ENCODE measurements at regions not wholly inside any gene's neighbourhood (a gene's known extent, or its start where the extent isn't known, plus 50 kb on each side); places are given as distances from the start of the nearest gene placed in this dataset.
"Not testable (repeated sequence)": the region's sequence is repeated elsewhere in the genome, so short reads cannot be mapped to it uniquely, and the experiment has no call there.

DNA sequence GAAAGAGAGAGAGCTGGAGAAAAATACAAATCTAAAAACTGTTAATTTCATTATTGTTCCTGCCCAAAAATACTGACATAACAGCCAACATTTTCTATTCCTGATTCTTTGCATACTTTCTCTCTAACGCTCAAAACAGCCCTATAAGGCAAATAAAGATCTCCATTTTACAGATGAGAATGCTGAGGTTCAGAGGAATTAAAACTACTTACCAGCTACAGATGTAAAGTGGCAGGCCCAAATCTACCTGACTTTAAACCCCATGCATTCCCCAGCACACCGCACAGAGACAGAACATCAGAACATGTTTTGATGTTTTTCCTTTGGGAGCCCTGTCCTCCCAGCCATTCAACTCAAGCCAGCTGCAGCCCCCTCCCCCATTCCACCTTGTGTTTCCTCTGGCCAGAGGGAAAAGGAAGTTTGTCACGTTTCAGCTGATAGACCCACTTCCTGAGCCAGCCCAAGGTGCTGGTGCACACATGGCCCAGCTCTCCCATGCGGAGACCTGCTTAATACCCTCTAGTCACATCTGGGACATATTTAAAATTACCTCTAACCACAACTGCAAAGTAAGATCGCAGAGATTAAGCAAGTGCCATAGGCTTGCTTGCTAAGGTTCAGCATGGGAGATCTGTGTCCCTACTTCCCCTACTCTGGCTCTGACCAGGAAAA lies 133.1 kb upstream of the NFIA start:
- H3K9me3 ChIP-seq (ENCODE audit: control insufficient read depth, low read length) = no peaks in the 10 kb centered on the region
- no peak overlapping the region for H3K4me3 ChIP-seq (ENCODE audit: low read length)
- no peak overlapping the region for H3K27ac ChIP-seq (ENCODE audit: low read length)
- DNase-seq (no peak), ATAC-seq (no peak)
- H3K27me3 ChIP-seq (ENCODE audit: control insufficient read depth, insufficient read depth) = no peaks in the 10 kb centered on the region
- peaks cover 3% of the 10 kb centered on the region for H3K4me1 ChIP-seq (ENCODE audit: control insufficient read depth, insufficient read depth, low read length)
- intact Hi-C loops (cut with DNase I) = no loop called here
- 58% methylated on average over 5 of the region's 5 CpGs for WGBS

DNA sequence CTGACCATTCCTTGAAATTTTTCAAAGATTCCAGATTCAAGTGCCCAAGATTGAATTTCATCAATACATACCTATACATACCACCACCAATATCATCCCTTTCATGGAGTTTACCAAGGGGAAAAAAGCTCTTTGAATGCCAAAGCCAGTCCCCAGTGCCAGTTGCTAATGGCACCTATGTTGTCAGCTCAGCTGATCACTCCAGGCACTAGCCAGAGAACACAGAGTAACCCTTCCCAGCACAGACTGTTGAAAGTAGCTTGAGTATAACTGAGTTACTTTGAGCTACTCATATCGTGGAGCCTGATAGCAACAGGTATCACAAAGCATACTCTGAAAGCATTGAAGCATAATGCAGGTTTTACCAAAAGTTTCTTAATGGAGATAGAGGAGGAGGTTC lies 133.9 kb upstream of the NFIA start:
- no peak overlapping the region for H3K27ac ChIP-seq (ENCODE audit: low read length)
- WGBS = 56% methylated on average over 1 of the region's 1 CpG
- no peaks in the 10 kb centered on the region for H3K27me3 ChIP-seq (ENCODE audit: control insufficient read depth, insufficient read depth)
- no peaks in the 10 kb centered on the region for H3K9me3 ChIP-seq (ENCODE audit: control insufficient read depth, low read length)
- no peak overlapping the region for H3K4me3 ChIP-seq (ENCODE audit: low read length)
- DNase-seq (no peak), ATAC-seq (peak; percentile 76 to 77)
- intact Hi-C loops (cut with DNase I) = no loop called here
- peaks cover 3% of the 10 kb centered on the region for H3K4me1 ChIP-seq (ENCODE audit: control insufficient read depth, insufficient read depth, low read length)

DNA sequence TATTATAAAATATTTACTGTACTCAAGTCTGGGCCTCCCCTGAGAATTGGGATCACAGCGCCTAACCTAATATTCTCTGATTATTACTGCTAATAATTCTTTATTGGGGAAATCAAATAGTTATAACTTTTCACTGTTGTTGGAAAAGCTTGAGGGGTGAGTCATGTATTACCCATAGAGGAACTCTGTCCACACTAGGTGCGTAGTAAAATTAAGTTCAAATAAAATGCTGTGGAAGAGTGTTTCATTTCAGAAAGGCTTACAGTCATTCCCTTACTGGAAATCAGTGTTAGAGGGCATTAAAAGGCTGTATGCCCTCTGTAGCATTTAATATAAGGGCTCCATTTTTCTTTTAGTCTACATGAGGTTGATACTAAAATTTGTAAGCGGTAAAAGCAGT lies 135.0 kb upstream of the NFIA start:
- intact Hi-C loops (cut with DNase I) = no loop called here
- WGBS = 98% methylated on average over 3 of the region's 3 CpGs

GRCh38 chr1:60942896-60943638 lies 139.3 kb upstream of the NFIA start:
- intact Hi-C loops (cut with DNase I) = no loop called here
- Histone ChIP-seq H3K27me3 (ENCODE audit: control insufficient read depth, insufficient read depth) (no peaks in the 10 kb centered on the region), H3K4me1 (ENCODE audit: control insufficient read depth, insufficient read depth, low read length) (no peaks in the 10 kb centered on the region), H3K27ac (ENCODE audit: low read length) (peak overlapping the region; percentile 68), H3K9me3 (ENCODE audit: control insufficient read depth, low read length) (no peaks in the 10 kb centered on the region), H3K4me3 (ENCODE audit: low read length) (no peak overlapping the region)
- no peak for DNase-seq
- ATAC-seq = peak; percentile 72
- 58% methylated on average over 8 of the region's 8 CpGs for WGBS

More for the DNA sequence above, 135.0 kb upstream of the NFIA start:
- Histone ChIP-seq H3K27ac (ENCODE audit: low read length) (no peak overlapping the region), H3K4me3 (ENCODE audit: low read length) (no peak overlapping the region), H3K27me3 (ENCODE audit: control insufficient read depth, insufficient read depth) (no peaks in the 10 kb centered on the region), H3K4me1 (ENCODE audit: control insufficient read depth, insufficient read depth, low read length) (peaks cover 3% of the 10 kb centered on the region), H3K9me3 (ENCODE audit: control insufficient read depth, low read length) (no peaks in the 10 kb centered on the region)
- no peak for ATAC-seq
- DNase-seq = no peak

DNA sequence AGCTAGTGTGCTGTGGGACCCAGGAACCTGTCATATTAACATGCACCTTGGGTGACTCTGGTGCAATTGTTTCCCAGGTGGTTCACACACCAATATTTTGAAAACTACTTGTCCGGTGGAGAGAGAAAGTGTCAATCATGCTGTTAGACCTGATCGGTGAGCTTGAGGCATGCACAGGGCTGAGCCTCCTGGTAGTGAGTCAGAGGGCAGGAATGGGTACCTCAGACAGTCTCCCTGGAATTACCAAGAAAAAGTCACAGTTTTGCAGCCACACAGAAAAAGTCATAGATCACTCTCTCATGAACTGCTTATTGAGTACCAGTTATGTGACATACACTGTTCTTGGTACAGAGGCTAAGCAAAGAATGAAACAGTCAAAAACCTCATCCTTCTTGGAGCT lies 140.1 kb upstream of the NFIA start:
- WGBS = 94% methylated on average over 2 of the region's 2 CpGs
- H3K27ac ChIP-seq (ENCODE audit: low read length) = no peak overlapping the region
- no peak for ATAC-seq
- no peak overlapping the region for H3K4me3 ChIP-seq (ENCODE audit: low read length)
- no peak for DNase-seq
- H3K4me1 ChIP-seq (ENCODE audit: control insufficient read depth, insufficient read depth, low read length) = no peaks in the 10 kb centered on the region
- intact Hi-C loops (cut with DNase I) = no loop called here
- H3K9me3 ChIP-seq (ENCODE audit: control insufficient read depth, low read length) = no peaks in the 10 kb centered on the region
- H3K27me3 ChIP-seq (ENCODE audit: control insufficient read depth, insufficient read depth) = no peaks in the 10 kb centered on the region

DNA sequence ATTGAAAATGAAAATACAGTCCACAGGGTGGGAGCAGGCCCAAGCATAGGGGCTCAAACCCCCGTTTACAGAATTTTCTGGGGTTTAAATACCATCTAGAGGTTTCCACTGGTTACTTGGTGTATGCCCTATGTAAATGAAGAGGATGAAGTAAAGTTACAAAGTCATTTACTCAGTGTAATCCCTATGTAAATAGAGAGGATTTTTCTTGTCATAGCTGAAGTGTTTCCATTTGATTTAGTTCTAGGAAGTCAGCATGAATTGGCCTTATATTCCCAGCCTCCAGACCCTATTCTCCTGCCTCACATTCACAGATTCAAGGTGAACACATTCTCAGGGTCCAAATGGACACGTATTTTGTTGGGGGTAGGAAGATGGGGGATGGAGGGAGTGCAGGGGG lies 141.7 kb upstream of the NFIA start:
- H3K27me3 ChIP-seq (ENCODE audit: control insufficient read depth, insufficient read depth); H3K9me3 ChIP-seq (ENCODE audit: control insufficient read depth, low read length); DNase-seq; H3K4me1 ChIP-seq (ENCODE audit: control insufficient read depth, insufficient read depth, low read length); H3K27ac ChIP-seq (ENCODE audit: low read length); intact Hi-C loops (cut with DNase I); ATAC-seq; H3K4me3 ChIP-seq (ENCODE audit: low read length): not testable (repeated sequence)
- WGBS = 79% methylated on average over 2 of the region's 2 CpGs

DNA sequence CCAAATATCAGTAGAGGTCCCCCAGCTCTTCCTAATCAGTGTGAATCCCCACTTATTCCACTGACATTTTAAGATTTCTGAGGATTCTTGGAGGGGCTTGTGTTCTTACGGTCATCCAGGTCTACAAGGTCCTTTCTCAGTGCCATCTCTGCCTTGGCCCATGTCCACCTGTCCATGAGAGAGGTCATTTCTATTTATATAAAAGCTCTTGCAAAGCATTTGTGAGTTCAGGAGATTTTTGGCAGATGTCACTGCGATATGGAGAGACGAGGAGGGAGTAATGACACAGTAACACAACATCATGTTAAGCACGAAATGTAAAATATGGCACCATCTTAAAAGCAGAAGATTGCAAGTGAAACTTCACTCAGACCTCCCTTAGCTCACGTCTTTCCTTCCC lies 144.6 kb upstream of the NFIA start:
- Histone ChIP-seq H3K4me1 (ENCODE audit: control insufficient read depth, insufficient read depth, low read length) (no peaks in the 10 kb centered on the region), H3K4me3 (ENCODE audit: low read length) (no peak overlapping the region), H3K9me3 (ENCODE audit: control insufficient read depth, low read length) (no peaks in the 10 kb centered on the region), H3K27ac (ENCODE audit: low read length) (no peak overlapping the region), H3K27me3 (ENCODE audit: control insufficient read depth, insufficient read depth) (no peaks in the 10 kb centered on the region)
- 78% methylated on average over 5 of the region's 5 CpGs for WGBS
- DNase-seq (no peak), ATAC-seq (no peak)
- intact Hi-C loops (cut with DNase I) = no loop called here

- no peak overlapping the region for H3K27ac ChIP-seq (ENCODE audit: low read length)
- 82% methylated on average over 4 of the region's 4 CpGs for WGBS
- H3K4me3 ChIP-seq (ENCODE audit: low read length) = no peak overlapping the region
- ATAC-seq = no peak
- DNase-seq = no peak
- intact Hi-C loops (cut with DNase I) = no loop called here
- H3K9me3 ChIP-seq (ENCODE audit: control insufficient read depth, low read length) = no peaks in the 10 kb centered on the region
- no peaks in the 10 kb centered on the region for H3K4me1 ChIP-seq (ENCODE audit: control insufficient read depth, insufficient read depth, low read length)
- no peaks in the 10 kb centered on the region for H3K27me3 ChIP-seq (ENCODE audit: control insufficient read depth, insufficient read depth)
These were observed 145.6 kb upstream of the NFIA start for GRCh38 chr1:60936591-60937342.

- 23% methylated on average over 3 of the region's 3 CpGs for WGBS
- H3K4me1 ChIP-seq (ENCODE audit: control insufficient read depth, insufficient read depth, low read length) = no peaks in the 10 kb centered on the region
These were observed 146.2 kb upstream of the NFIA start for GRCh38 chr1:60936163-60936562.

DNA sequence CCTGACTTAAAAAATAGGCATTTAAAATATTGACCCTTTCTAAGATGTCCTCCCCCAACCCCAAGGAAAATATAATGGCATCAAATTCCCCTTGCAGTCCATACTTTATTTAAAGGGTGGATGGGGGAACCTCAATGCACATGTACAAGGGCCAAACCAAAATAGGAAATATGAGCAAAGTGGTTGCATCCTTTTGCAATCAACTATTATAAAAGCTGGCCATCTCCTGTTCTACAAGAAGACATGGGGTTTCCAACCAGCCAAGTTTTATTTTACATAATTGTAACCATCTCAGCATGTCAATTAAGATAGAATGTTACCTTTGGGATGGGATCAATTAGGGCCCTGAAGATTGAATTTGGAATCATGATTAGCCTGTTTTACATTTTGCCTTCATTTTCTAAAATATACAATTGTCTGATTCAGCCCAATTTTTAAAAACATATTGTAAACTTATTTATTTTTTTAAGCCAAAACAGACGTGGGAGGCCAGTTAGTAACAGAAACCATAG lies 146.7 kb upstream of the NFIA start:
- H3K4me1 ChIP-seq (ENCODE audit: control insufficient read depth, insufficient read depth, low read length) = no peaks in the 10 kb centered on the region
- ATAC-seq (no peak), DNase-seq (no peak)
- 33% methylated on average over 1 of the region's 1 CpG for WGBS
- H3K4me3 ChIP-seq (ENCODE audit: low read length) = no peak overlapping the region
- H3K9me3 ChIP-seq (ENCODE audit: control insufficient read depth, low read length) = no peaks in the 10 kb centered on the region
- no peaks in the 10 kb centered on the region for H3K27me3 ChIP-seq (ENCODE audit: control insufficient read depth, insufficient read depth)
- intact Hi-C loops (cut with DNase I) = no loop called here
- H3K27ac ChIP-seq (ENCODE audit: low read length) = no peak overlapping the region

More at GRCh38 chr1:60936163-60936562, 146.2 kb upstream of the NFIA start:
- no peak overlapping the region for H3K4me3 ChIP-seq (ENCODE audit: low read length)
- H3K27ac ChIP-seq (ENCODE audit: low read length) = no peak overlapping the region
- no peaks in the 10 kb centered on the region for H3K27me3 ChIP-seq (ENCODE audit: control insufficient read depth, insufficient read depth)
- peak in 1 of 2 donors; percentile 66 for ATAC-seq
- intact Hi-C loops (cut with DNase I) = no loop called here
- no peak for DNase-seq
- H3K9me3 ChIP-seq (ENCODE audit: control insufficient read depth, low read length) = no peaks in the 10 kb centered on the region

- DNase-seq = no peak
- Histone ChIP-seq H3K4me1 (ENCODE audit: control insufficient read depth, insufficient read depth, low read length) (no peaks in the 10 kb centered on the region), H3K4me3 (ENCODE audit: low read length) (no peak overlapping the region), H3K27me3 (ENCODE audit: control insufficient read depth, insufficient read depth) (no peaks in the 10 kb centered on the region), H3K9me3 (ENCODE audit: control insufficient read depth, low read length) (no peaks in the 10 kb centered on the region), H3K27ac (ENCODE audit: low read length) (no peak overlapping the region)
- intact Hi-C loops (cut with DNase I) = no loop called here
- 95% methylated on average over 3 of the region's 3 CpGs for WGBS
- ATAC-seq = no peak
These were observed 152.2 kb upstream of the NFIA start for GRCh38 chr1:60930130-60930529.
